ENCODE measurements at regions not wholly inside any gene's neighbourhood (a gene's known extent, or its start where the extent isn't known, plus 50 kb on each side); places are given as distances from the start of the nearest gene placed in this dataset.

- TF ChIP-seq CTCF (IDR thresholded peaks at IDR 0.05), result no peak
- TF ChIP-seq EP300 (IDR thresholded peaks at IDR 0.05), result no peak
- TF ChIP-seq POLR2A (IDR thresholded peaks at IDR 0.05), result no peak
- TF ChIP-seq POLR2AphosphoS5 (IDR thresholded peaks at IDR 0.05), result no peak
Observed at GRCh38 chr12:46515829-46516228, 143.3 kb upstream of the SLC38A2 start.

All from upper lobe of left lung (tissue), 4 donors.